ENCODE measurements at regions not wholly inside any gene's neighbourhood (a gene's known extent, or its start where the extent isn't known, plus 50 kb on each side); places are given as distances from the start of the nearest gene placed in this dataset.

DNA sequence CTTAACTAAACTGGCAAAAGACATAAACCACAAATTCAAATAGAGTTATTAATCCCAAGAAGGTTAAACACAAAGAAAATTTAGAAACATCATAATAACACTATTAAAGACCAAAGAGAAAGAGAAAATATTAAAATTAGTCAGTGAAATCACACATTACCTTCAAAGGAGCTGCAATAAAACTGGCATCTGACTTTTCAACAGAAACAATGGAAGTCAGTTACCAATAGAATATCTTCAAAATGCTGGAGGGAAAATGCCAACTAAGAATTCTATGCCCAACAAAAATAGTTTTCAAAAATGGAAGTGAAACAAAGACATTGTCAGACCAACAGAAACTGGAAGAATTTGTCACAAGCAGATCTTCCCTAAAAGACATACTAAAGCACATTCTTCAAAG, 68.7 kb upstream of the RNF7 start:
- ATAC-seq, result no peak
- no peak for DNase-seq (ENCODE audit: missing footprints)
- intact Hi-C loops (cut with DNase I), result no loop called here

- no peak for ATAC-seq
- no peak for DNase-seq (ENCODE audit: missing footprints)
- intact Hi-C loops (cut with DNase I), result no loop called here
These were observed 60.4 kb upstream of the RNF7 start for GRCh38 chr3:141677701-141678100.

DNA sequence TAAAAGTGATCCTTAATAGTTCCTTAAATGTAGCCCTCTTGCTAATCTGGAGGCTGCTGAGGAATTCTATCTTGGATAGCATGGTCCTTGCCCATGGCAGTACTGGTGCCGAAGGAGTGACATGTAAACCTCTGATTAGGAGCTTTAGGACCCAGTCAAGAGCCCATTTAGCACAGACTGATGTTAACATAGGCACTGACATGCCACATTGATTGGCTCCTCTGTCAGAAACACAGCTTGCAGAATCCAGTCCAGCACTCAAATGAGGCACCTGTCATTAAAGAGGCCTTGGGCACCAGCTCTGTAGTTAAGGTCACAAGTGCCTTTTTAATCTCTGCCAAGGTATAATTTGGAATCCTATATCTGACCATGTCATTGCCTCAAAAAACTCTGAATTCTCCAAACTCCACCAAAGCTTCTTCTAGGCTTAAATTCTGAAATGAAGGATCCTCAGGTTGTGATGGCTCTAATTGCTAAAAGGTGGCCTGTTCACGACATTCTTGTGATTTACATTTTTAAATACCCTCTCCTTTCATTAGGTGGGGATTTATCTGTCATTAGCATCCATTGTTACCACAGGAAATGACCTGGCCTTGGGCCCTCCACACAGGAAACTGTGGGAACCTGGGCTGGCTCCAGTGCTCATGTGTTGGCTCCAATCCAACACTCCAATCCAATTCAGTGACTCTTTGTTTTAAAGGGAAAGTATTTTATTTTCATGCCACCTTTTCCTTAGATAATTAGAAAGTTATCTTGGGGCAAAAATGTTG, 57.3 kb upstream of the RNF7 start:
- intact Hi-C loops (cut with DNase I), result no loop called here
- DNase-seq (ENCODE audit: missing footprints) (no peak), ATAC-seq (no peak)

GRCh38 chr3:141681390-141681780, 56.7 kb upstream of the RNF7 start:
- ATAC-seq, result no peak
- intact Hi-C loops (cut with DNase I), result no loop called here

DNA sequence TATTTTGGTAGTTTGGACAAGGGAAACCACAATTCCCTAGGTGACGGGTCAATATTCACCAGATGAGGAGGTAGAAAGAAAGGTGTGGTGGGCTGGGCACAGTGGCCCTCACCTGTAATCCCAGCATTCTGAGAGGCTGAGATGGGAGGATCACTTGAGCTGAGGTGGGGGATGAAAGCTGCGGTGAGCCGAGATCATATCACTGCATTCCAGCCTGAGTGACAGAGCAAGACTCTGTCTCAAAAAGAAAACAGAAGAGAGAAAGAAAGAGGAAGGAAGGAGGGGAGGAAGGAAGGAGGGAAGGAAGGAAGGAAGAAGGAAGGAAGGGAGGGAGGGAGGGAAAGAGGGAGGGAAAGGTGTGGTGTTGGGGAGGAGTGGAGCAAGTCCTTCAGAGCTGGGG, 56.1 kb upstream of the RNF7 start:
- ATAC-seq (no peak), DNase-seq (ENCODE audit: missing footprints) (no peak)
- intact Hi-C loops (cut with DNase I), result no loop called here

More at GRCh38 chr3:141681390-141681780, 56.7 kb upstream of the RNF7 start:
- DNase-seq (ENCODE audit: missing footprints), result no peak

DNA sequence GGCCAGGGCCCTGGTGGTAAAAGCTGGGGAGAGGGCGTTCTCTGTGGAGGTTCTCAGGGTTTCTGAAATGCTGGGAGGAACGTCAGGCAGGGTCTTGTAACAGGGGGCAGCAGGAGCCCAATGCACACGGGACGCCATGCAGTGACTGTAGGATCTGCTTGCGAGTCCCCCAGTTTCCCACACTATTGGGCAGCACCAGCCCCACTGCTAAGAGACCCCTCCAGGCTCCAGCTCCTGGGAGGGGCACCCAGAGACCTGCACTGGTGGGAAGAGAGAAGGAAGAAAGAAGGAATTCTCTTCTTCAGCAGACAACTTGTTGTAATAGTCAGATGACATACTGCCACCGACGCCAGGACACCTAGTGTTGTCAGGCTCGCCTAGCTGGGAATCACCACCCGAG, 55.2 kb upstream of the RNF7 start:
- intact Hi-C loops (cut with DNase I), result no loop called here
- DNase-seq (ENCODE audit: missing footprints) (no peak), ATAC-seq (no peak)

DNA sequence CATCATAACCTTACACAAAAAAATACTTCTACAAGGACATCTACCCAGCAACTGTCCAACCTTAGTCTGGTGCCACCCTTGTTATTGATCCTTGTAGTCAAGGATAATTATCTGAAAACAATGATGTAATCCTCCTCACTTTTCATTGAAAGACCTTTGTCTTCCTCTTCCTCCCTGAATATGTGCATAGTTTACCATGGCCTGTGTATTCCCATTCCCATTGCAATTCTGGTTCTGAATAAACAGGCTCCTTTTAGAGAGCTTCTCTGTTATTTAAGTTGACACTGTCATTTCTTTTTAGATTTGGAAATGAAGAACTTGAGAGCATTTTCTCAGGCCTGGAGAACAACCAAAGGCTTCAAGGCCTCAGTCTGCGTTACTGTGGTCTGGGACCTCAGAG, 53.3 kb upstream of the RNF7 start:
- ATAC-seq (no peak), DNase-seq (ENCODE audit: missing footprints) (no peak)
- intact Hi-C loops (cut with DNase I), result no loop called here

GRCh38 chr3:141686466-141687291, 51.4 kb upstream of the RNF7 start:
- peak; percentile 80 for DNase-seq (ENCODE audit: missing footprints)

More at GRCh38 chr3:141686466-141687291, 51.4 kb upstream of the RNF7 start:
- ATAC-seq, result peak; percentile 94
- intact Hi-C loops (cut with DNase I), result no loop called here

Measured in Right ventricle myocardium inferior (tissue), 1 donor.